MM.1S (cell line): ENCODE measurements at regions not wholly inside any gene's neighbourhood (a gene's known extent, or its start where the extent isn't known, plus 50 kb on each side); places are given as distances from the start of the nearest gene placed in this dataset.

ENCODE experiments used
- DNase-seq: peaks from one replicate; pipeline ENCODE4 v3.0.0-alpha.2; 2015
- H2AFZ ChIP-seq: fragments of 300-600 bp; sonication (generic); 2 replicates; pipeline ENCODE4 v1.6.0; 2016; ENCODE audit warnings: antibody characterized with exemption, low read length
- H3F3A ChIP-seq: fragments of 300-600 bp; sonication (generic); 2 replicates; pipeline ENCODE4 v1.6.1; 2016; ENCODE audit warnings: mild to moderate bottlenecking, antibody characterized with exemption, low read length, moderate library complexity, mixed read lengths; ENCODE audit not compliant: insufficient read depth
- H3K27ac ChIP-seq: fragments of 300-600 bp; sonication (generic); 2 replicates; pipeline ENCODE4 v1.5.1; 2016; ENCODE audit warnings: mild to moderate bottlenecking, low read length
- H3K27me3 ChIP-seq: fragments of 300-600 bp; sonication (generic); replicated peaks from 2 replicates; pipeline ENCODE4 v1.6.0; 2016; ENCODE audit warnings: low read length; ENCODE audit not compliant: insufficient read depth
- H3K36me3 ChIP-seq: fragments of 300-600 bp; sonication (generic); replicated peaks from 2 replicates; pipeline ENCODE4 v1.6.1; 2016; ENCODE audit warnings: mild to moderate bottlenecking, low read length, mixed read lengths; ENCODE audit not compliant: insufficient read depth
- H3K4me1 ChIP-seq: fragments of 300-600 bp; sonication (generic); 2 replicates; pipeline ENCODE4 v1.6.1; 2016; ENCODE audit warnings: low read length, mixed read lengths
- H3K4me2 ChIP-seq: fragments of 300-600 bp; sonication (generic); 2 replicates; pipeline ENCODE4 v1.6.0; 2016; ENCODE audit warnings: low read depth, low read length
- H3K4me3 ChIP-seq: fragments of 300-600 bp; sonication (generic); 2 replicates; pipeline ENCODE4 v1.5.1; 2016; ENCODE audit warnings: low read length, mixed read lengths
- H3K79me2 ChIP-seq: fragments of 300-600 bp; sonication (generic); 2 replicates; pipeline ENCODE4 v1.6.1; 2016; ENCODE audit warnings: mixed run types, low read length, mixed read lengths
- H3K9ac ChIP-seq: fragments of 300-600 bp; sonication (generic); 2 replicates; pipeline ENCODE4 v1.6.1; 2016; ENCODE audit warnings: low read length, mixed read lengths
- H3K9me2 ChIP-seq: fragments of 300-600 bp; sonication (generic); replicated peaks from 2 replicates; pipeline ENCODE4 v1.6.1; 2016; ENCODE audit warnings: mild to moderate bottlenecking, low read length, mixed read lengths; ENCODE audit not compliant: insufficient read depth
- H3K9me3 ChIP-seq: fragments of 300-600 bp; sonication (generic); replicated peaks from 2 replicates; pipeline ENCODE4 v1.6.1; 2016; ENCODE audit warnings: mild to moderate bottlenecking, low read length, mixed read lengths; ENCODE audit not compliant: insufficient read depth
- H4K20me1 ChIP-seq: fragments of 300-600 bp; sonication (generic); 2 replicates; pipeline ENCODE4 v1.6.1; 2016; ENCODE audit warnings: mild to moderate bottlenecking, low read length, moderate library complexity, mixed read lengths; ENCODE audit not compliant: insufficient read depth
- EZH2 ChIP-seq: fragments of 300-600 bp; sonication (generic); optimal IDR thresholded peaks from 2 replicates; pipeline ENCODE3; 2017; ENCODE audit warnings: low read depth, mild to moderate bottlenecking, antibody characterized with exemption, low read length, mixed read lengths
- EZH2phosphoT487 ChIP-seq: fragments of 300-600 bp; sonication (generic); IDR thresholded peaks from 2 replicates; pipeline ENCODE4 v1.6.1; 2018; ENCODE audit warnings: antibody characterized with exemption, low read length
- TF ChIP-seq, protein P1 (sequence below): fragments of 300-600 bp; sonication (generic); IDR thresholded peaks from 2 replicates; pipeline ENCODE4 v1.5.1; 2016; ENCODE audit warnings: antibody characterized with exemption, low read length, mixed read lengths

DNA sequence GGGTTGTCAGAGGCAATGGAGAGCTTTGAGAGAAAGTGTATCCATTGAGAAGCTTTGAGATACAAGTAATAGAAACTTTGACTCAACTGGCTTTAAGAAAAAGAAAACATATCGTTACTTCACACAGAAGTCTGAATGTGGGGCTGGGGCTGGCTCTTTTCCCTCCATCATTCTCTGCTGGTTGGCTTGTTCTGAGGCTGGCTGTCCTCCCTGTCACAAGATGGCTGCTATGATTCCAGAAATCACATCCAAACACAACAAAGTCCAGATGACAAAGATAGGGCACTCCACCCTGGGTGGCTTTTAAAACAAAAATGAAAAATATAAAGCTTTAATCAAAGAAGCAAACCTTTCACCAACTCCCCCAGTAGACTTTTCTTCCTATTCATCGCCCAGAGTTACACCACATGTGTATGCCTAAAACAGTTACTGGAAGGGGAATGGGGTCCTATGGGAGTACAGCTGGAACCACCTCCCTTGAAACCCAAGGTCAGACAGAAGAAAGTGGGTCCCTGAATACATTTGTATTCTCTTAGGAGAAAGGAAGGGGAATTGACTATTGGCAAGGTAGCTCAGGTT is 284.3 kb downstream of the GAS1 start:
- Histone ChIP-seq H4K20me1 (no peaks in the 10 kb centered on the region), H3K9me3 (no peaks in the 10 kb centered on the region), H3K4me1 (no peaks in the 10 kb centered on the region), H2AFZ (no peak overlapping the region), H3F3A (no peaks in the 10 kb centered on the region), H3K79me2 (no peaks in the 10 kb centered on the region), H3K4me2 (no peak overlapping the region), H3K9me2 (no peaks in the 10 kb centered on the region), H3K9ac (no peak overlapping the region), H3K27ac (no peak overlapping the region), H3K4me3 (no peak overlapping the region), H3K27me3 (no peaks in the 10 kb centered on the region), H3K36me3 (no peaks in the 10 kb centered on the region)
- TF ChIP-seq, protein P1, sequence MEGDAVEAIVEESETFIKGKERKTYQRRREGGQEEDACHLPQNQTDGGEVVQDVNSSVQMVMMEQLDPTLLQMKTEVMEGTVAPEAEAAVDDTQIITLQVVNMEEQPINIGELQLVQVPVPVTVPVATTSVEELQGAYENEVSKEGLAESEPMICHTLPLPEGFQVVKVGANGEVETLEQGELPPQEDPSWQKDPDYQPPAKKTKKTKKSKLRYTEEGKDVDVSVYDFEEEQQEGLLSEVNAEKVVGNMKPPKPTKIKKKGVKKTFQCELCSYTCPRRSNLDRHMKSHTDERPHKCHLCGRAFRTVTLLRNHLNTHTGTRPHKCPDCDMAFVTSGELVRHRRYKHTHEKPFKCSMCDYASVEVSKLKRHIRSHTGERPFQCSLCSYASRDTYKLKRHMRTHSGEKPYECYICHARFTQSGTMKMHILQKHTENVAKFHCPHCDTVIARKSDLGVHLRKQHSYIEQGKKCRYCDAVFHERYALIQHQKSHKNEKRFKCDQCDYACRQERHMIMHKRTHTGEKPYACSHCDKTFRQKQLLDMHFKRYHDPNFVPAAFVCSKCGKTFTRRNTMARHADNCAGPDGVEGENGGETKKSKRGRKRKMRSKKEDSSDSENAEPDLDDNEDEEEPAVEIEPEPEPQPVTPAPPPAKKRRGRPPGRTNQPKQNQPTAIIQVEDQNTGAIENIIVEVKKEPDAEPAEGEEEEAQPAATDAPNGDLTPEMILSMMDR: no peak
- no peak for TF ChIP-seq EZH2phosphoT487
- no peak for TF ChIP-seq EZH2
- no peak for DNase-seq

DNA sequence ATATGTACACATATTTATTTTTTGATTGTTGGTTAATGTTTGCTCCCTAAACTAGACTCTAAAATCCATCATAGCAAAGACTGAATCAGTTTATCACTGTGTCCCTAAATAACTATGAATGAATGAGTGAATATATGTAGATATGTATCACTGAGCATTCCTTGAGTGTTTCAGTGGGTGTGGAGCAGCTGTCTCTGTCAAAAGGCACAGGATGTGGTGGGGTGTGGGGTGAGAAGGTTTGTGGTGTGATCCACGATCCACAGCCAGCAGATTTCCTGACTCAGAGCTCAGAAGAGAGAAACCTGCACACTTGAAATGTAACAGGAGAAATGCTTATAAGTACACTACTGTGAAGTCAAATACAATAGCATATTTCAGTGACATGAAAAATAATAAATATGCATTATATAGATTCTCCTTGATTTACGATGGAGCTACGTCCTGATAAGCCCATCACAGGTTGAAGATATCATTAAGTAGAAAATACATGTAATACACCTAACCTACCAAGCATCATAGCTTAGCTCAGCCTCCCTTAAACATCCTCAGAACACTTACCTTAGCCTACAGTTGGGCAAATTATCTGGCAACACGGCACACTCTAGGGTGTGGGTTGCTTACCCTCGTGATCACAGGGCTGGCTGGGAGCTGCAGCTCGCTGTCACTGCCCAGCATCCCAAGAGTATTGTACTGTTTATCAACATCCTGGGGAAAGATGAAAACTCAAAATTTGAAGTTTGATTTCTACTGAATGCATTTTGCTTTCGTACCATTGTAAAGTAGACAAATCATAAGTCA is 287.0 kb downstream of the GAS1 start:
- Histone ChIP-seq H4K20me1 (no peaks in the 10 kb centered on the region), H3K4me2 (no peak overlapping the region), H3K4me1 (no peaks in the 10 kb centered on the region), H3K9ac (no peak overlapping the region), H3K9me3 (no peaks in the 10 kb centered on the region), H3K79me2 (no peaks in the 10 kb centered on the region), H3K27me3 (no peaks in the 10 kb centered on the region), H2AFZ (no peak overlapping the region), H3F3A (no peaks in the 10 kb centered on the region), H3K36me3 (no peaks in the 10 kb centered on the region), H3K27ac (no peak overlapping the region), H3K4me3 (no peak overlapping the region), H3K9me2 (no peaks in the 10 kb centered on the region)
- TF ChIP-seq EZH2phosphoT487 (no peak), EZH2 (no peak)
- TF ChIP-seq, protein P1: no peak
- DNase-seq: no peak

DNA sequence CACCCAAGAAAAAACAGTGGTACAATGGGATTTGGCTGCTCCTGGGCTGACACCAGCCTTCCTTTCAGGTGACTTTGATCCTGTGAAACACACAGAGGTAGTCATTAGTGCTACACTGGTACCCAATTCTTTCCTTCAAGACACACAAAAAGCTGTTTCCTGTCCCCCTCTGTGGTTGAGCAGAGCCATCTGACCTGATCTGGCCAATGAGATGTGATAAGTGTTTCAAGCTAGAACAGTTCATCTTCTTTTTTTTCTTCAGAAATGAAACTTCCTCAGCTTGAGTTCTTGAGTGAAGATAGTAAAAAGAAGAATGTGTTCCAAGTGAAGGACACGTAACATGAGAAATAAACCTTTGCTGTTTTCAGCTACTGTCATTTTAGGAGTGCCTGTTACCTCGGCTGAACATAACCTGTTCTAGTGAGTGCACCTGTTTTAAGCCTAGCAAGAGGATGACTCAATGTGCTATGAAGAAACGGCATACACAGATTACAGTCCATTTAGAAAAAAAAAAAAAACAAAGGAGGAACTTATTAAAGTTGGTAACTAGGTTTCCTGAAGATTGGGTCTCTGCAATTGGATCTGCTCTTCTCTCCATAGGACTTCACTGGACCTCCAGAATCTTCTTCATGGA is 287.8 kb downstream of the GAS1 start:
- H3K4me2 ChIP-seq: no peak overlapping the region
- no peaks in the 10 kb centered on the region for H3K36me3 ChIP-seq
- no peak for TF ChIP-seq EZH2phosphoT487
- TF ChIP-seq EZH2: no peak
- TF ChIP-seq, protein P1: no peak
- no peaks in the 10 kb centered on the region for H3K9me3 ChIP-seq
- no peak overlapping the region for H2AFZ ChIP-seq
- no peaks in the 10 kb centered on the region for H3K79me2 ChIP-seq
- no peak overlapping the region for H3K4me3 ChIP-seq
- H3K4me1 ChIP-seq: no peaks in the 10 kb centered on the region
- H3K27ac ChIP-seq: no peak overlapping the region
- H3F3A ChIP-seq: no peaks in the 10 kb centered on the region
- H3K9me2 ChIP-seq: no peaks in the 10 kb centered on the region
- no peak for DNase-seq
- H3K9ac ChIP-seq: no peak overlapping the region
- no peaks in the 10 kb centered on the region for H4K20me1 ChIP-seq
- H3K27me3 ChIP-seq: no peaks in the 10 kb centered on the region
